HG03442 (cell line): ENCODE measurements at regions not wholly inside any gene's neighbourhood (a gene's known extent, or its start where the extent isn't known, plus 50 kb on each side); places are given as distances from the start of the nearest gene placed in this dataset.

Source experiments
- ATAC-seq: cut with Tn5 transposase; IDR thresholded peaks from one replicate; pipeline ENCODE4 v1.9.1; 2021; ENCODE audit warnings: mild to moderate bottlenecking, moderate library complexity; ENCODE audit not compliant: unreplicated experiment

DNA sequence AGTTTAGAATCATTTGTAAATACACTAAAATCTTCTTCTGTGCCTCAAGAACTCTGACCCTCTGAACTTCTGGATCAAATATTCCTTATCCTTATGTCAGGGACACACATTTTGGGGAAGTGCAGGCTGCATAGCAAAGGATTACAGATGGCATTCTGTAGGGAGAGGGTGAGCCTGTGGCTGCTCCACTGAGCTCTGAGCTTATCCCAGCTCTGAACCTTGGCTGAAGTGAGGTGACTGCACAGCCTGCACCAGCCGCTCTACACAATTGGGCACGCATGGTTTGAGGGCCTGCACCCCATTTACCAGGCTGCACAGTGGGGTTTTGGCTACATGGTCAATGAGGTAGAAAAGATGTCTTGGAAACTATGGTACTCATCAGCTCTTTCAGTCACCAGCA, 251.6 kb downstream of the GALR1 start:
- no peak for ATAC-seq

DNA sequence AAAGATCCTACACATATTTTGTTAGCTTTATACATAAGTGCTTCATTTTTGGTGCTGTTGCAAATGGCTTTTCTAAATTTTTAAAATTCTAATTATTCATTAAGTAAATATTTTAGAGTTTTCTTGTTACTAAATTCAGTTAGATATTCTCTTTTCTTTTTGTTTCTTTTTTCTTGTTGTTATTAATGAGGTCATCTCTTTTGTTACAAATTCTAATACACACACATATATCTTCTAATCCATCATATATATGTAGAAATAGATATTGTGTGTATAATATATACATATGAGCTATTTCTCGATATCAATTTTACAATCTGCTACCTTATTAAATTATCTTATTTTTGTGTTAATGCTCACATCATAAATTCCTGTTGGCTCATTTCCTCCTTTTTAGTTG, 255.9 kb downstream of the GALR1 start:
- no peak for ATAC-seq

DNA sequence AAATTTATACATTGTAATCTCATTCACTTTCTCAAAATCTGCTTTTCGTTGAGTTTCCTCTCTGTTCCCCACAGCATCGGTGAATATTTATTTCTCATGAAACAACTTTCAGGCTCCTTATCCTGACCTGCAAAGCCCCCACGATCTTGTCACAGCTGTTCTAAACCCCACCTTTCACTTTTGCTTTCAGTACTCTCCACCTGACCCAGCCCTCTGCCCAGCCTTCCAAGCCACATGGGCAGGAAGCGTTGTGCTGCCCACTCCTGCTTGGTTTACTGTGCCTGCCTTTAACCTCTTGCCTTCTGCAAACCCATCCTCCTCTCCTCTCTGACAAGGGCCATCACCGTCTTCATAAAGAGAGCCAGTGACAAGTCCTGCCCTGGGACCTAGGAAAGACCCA, 262.5 kb downstream of the GALR1 start:
- ATAC-seq, result no peak

DNA sequence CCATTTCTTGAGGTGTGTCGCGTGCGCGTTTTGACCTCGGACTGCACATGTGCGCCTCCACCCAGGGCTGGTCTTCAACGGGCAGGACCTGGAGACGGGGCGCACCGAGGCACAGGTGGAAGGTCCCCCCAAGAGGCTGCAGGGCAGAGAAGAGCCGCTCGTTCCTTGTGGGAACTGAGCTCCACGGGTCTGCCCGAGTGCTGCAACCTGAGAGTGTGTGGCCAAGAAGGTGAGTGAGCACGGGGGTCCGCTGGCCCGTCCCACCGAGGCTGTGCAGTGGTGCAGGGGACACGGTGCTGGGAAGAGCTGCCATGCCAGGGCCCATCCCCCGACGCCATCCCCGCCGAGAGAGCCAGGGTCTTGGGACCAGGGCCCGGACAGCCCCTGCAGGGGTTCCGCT, 268.3 kb downstream of the GALR1 start:
- no peak for ATAC-seq

DNA sequence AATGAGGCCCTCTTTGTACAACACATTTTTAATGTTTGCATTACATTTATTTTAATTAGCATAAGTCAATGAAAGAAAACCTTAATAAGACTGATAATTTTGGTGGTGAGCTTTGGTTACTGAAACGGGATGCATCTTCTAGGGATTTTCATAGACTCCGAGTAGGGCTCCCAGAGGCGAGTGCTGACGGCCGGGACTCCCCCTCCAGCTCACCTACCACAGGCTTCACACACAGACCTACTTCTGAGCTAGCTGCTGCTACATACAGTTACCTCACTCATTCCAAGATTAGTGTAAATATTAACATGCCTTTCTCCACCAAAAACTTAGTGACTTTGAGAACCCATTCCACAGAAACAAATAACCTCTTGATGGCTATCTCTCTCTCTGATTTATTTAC, 271.1 kb downstream of the GALR1 start:
- ATAC-seq, result no peak

DNA sequence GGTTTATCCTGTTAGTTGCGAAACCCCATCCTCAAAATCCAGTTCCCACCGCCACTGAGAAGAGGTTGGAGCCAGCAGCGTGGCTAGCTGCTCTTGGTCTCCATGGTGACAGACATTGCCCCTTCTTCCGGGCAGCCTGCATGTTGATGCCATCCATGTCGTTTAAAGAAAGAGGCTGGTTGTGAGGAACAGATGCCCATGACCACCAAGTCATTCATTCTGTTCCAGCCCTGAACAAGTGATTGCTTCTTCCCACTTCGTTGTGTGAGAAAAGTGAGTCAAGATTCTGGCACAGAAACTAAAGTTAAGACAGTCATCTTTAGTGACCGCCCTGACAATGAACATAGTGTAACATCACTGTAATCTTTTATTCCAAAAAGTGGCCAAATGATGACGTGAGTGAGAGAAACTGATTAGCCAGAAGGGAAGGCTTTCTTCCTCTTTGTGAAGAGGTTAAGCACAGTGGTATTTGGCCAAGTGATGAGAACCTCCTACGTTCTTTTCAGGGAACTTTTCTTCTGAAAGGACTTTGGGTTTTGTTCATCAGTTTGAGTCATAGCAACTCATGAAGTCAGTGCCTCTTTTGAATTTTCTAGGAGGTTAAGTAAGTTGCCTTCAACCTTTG, 272.5 kb downstream of the GALR1 start:
- peak; percentile 49 for ATAC-seq

DNA sequence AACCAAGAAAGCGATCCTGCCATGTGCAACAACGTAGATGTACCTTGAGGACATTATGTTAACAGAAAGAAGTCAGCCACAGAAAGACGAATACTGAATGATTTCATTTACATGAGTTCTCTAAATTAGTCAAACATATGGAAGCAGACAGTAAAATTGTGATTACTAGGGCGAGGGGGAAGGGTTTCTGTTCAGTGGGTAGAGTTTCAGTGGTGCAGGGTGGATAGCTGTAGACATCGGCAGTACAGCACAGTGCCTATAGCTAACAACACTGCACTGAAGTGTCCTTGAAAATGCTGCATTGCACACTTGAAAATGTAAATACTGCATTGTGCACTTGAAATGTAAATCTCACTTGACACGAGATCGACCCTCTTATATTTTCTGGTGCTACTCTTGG, 275.3 kb downstream of the GALR1 start:
- no peak for ATAC-seq

DNA sequence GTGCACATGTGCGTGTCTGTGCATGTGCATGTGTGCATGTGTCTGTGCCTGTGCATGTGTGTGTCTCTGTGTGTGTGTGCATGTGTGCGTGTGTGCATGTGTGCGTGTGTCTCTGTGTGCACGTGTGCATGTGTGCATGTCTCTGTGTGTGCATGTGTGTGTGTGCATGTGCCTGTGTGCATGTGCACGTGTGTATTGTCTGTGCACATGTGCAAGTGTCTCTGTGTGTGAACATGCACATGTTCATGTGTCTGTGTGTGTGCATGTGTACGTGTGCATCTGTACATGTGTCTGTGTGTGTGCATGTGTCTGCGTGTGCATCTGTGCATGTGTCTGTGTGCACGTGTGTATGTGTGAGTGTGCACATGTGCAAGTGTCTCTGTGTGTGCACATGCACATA, 277.3 kb downstream of the GALR1 start:
- ATAC-seq, result no peak

DNA sequence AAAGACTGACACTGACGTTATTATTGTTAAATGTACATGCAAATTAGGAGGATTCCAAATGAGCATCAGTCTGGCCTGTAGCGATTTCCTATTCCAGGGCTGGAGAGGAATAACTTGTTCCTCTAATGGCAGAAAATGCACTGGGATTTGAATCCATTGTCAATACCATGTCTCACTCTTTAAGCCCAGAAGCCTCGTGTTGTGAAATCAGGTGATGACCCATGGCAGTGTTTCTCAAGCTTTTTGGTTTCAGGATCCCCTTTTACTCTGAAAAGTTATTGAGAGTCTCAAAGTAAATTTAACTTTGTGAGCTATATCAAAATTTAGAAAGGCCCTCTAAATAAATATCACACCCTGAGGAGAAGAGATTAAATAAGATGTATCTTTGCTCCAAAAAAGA, 279.2 kb downstream of the GALR1 start:
- no peak for ATAC-seq

DNA sequence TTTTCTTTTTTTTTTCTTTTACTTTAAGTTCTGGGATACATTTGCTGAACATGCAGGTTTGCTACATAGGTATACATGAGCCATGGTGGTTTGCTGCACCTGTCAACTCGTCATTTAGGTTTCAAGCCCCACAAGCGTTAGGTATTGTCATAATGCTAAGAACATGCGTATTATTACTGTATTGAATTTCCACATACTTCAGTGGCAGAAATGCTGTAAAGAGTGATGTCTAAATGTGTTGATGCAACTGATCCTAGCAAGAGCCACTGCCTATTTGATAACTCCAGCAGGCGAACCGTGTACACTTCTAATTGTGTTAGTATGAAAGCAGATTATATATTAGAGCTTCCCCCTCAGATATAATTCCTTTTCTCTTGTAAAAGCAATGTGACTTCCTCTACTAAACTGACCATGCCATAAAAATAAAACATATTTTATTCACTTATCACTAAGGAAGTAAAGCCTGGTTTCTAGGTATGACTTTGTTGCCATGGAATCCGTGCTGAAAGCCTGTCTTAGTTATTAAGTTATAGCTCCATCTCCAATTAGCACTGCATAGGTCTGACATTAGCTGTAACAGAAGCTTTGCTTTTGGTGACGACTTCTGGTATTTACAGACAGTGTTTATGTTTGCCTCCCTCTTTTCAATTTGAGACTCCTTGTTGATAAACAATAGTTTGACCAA, 280.0 kb downstream of the GALR1 start:
- no peak for ATAC-seq

DNA sequence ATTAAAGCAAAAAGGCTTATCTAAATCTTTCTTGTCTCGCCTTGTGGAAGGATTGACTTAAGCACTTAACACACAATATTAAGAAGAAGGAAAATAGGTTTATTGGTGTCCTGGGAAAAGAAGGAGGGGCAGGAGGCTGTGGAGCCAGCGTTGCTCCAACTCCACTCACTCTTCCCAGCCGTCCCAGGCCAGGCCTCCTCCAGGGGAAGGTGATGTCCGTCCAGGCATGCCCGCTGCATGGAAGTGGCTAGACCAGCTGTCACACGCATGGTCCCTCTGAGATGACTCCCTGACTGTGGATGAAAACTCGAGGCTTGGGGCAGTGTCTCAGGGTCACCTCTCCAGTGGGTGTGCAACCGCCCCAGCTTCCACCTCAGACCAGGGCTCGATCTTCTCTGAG, 281.1 kb downstream of the GALR1 start:
- ATAC-seq, result no peak

DNA sequence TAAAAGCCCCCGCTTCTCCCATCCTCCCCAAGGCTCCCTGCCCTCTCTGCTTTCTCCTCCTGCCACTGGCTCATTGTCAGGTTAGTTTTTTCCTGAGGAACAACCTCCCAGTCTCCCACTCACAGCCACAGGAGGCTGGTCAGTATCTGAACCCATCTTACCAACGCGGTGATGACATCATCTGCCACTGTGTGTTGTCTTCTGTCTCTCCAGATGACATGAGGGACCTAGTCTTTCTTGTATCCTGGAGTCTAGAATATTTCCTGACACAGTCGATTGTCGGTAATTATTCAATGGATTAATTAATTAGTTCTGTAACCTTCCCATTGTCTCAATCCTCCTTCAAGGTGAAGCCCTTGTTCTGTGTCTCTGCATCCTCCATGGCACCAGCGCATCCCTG, 290.2 kb downstream of the GALR1 start:
- no peak for ATAC-seq

DNA sequence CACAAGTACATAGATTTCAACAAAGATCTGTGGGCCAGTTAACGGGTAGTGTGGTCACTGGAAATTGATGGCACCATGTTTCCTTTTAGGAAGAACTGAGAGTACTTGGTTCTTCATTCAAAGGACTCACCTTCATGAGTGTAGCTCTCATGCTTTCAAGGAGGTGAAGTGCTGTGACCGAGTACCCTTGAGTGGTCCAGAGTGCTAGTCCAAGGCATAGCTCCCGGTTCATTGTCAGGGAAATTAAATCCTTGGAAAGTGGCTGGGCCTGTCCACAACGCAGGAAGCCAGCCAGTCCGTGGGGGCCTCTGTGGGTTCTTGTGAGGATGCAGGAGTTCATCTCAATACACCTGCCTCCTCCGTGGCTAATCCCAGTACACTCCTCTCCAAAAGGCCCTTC, 295.1 kb downstream of the GALR1 start:
- ATAC-seq, result no peak

DNA sequence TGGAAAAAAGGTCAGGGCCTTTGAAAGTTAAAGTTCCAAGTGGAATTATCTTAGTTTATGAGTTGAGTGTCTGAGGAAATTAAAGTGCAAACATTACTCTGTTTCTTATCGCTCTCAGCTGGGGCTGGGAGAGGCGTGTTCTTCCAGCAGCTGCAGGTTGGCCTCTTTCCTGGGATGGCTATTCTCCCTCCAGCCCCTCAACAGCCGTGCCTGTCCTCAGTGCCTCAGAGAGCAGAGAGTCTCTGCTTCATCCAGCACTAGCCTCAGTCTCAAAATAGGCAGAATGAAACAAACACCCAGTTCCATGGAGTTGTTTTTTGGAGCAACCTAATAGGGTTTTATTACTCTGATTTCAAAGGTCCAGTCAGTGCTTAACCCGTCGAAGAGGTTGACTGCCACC, 298.1 kb downstream of the GALR1 start:
- no peak for ATAC-seq

DNA sequence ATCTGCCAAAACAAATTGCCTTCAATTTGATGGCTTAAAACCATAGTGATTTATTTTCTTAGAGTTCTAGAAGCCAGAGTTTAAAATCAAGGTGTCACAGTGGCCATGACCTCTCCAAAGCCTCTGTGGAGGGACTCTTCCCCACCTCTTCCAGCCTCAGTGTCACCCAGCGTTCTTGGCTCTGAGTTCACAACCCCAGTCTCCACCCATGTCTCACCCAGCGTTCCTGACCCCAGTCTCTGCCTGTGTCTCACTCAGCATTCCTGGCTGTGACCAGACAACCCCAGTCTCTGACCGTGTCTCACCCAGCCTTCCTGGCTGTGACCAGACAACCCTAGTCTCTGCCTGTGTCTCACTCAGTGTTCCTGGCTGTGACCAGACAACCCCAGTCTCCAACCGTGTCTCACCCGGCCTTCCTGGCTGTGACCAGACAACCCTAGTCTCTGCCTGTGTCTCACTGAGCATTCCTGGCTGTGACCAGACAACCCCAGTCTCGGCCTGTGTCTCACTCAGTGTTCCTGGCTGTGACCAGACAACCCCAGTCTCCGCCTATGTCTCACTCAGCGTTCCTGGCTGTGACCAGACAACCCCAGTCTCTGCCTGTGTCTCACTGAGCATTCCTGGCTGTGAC, 299.3 kb downstream of the GALR1 start:
- no peak for ATAC-seq

DNA sequence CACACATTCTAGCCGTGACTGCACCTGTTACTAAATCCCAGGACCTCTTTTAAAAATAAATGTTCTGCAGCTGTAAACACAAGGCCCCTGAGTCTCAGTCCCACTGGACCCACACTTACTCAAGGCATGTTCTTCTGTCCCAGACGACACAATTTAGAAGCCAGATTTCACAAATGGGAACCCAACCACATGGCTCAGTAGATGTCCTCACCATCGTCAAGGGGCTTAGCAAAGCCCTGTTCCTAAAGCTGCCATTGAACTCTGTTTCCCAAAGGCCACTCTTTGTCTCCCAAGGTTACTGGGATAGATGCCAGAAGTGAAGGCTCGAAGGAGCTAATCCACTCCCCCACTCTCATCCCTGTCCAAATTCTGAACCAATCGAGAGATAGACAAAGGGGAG, 301.0 kb downstream of the GALR1 start:
- ATAC-seq, result no peak

DNA sequence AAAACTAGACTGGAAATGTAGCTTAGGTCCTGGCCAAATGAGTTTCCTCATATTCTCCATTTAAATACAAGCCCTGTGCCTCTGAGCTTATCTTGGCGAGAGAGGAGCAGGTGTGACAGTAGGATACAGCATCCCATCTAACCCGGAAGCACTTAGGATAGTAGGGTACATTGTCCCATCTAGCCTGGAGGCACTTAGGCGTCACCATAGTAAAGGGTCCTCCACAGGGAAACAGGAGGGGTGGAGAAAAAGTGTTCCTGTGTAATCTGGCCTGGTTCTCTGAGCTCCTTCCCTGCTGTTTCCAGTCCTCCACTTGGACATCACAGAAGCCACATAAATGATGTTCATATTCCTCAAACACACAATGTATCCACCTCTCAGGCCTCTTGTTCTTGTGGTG, 301.4 kb downstream of the GALR1 start:
- no peak for ATAC-seq

DNA sequence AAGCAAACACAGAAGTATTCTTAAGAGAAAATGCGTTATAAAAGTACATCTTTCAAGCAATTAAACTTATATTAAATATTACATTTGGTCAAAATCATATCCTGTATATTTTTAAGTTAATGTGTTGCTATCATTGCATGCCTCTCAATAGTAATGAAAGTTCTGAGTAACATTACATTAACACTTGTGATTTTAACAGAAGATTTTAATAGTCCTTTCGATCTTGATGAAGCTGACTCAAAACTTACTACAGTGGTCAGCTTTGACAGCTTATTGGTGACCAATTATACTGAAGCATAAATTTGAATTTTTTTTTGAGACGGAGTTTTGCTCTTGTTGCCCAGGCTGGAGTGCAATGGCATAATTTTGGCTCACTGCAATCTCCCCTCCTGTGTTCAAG, 303.3 kb downstream of the GALR1 start:
- ATAC-seq, result no peak

DNA sequence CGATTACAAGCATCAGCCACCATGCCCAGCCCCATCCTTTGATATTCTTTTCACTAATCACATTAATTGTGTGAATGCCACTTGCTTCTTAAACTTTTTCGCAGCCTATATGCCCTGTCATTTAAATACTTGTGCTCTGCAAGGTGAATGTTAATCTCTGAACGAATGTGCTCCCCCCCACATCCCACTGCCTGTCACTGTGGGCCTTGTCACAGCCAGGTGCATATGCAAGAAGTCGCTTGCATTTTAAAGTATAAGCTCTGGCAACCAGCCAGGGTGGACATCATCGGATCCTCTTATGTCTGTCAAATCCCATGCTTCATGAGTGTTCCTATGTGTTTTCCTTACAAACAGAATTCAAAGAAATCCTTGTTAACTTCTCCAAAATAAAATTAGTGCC, 304.4 kb downstream of the GALR1 start:
- no peak for ATAC-seq

DNA sequence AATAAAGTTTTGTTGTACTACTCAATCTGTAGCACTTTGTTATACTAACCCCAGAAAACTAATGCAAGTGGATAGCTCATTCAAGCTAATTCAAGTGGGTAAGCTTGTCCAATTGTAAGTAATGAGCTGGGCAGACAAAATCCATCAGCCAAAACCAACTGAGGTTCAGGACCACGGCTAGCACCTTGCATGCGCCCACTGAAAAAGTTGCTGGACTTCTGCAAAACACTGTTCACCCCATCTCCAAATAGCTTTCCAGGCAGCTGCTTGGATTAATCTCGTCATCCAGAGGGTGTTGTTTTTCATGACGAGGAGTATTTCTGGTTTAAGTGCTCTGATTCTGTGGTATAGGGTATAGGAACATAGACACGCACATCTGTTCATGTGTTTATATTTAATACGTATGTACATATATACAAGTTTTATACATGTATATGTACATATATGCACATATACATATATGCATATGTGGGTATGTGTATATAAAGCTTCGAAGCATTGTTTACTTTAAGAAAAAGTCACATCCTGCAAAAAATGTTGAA, 307.5 kb downstream of the GALR1 start:
- ATAC-seq, result no peak

DNA sequence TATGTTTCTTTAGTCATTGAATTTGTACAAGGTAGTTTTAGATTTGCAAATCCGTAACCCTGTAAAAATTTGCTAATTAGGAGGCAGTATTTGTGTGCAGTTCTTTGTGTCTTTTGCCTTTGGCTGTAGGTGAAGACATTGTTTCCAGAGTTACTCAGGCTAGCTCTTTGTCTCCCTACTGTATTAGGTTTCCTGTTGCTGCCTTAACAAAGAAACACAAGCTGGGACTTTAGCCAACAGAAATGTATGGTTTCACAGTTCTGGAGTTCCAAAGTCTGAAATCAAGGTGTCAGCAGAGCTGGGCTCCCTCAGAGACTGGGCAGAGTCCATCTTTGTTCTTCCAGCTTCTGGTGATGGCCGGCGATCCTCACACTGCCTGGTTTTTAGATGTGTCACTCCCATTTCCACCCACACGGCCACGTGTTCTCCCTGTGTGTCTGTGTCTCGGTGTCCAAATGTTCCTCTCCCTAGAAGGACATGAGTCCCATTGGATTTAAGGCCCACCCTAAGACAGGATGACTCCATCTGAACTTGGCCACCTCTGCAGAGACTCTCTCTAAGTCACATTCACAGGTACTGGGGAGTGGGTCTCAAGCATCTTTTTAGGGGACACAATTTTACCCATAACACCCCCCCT, 309.7 kb downstream of the GALR1 start:
- ATAC-seq, result no peak
